Thoracic aorta (tissue), 2 donors: ENCODE measurements at regions not wholly inside any gene's neighbourhood (a gene's known extent, or its start where the extent isn't known, plus 50 kb on each side); places are given as distances from the start of the nearest gene placed in this dataset.

Experiments used
- ATAC-seq: fragments of 150-250 bp; one replicate; pipeline ENCODE4 v1.8.0; 2017; ENCODE audit warnings: low read depth; ENCODE audit not compliant: insufficient number of reproducible peaks, low FRiP score
- DNase-seq: peaks from one replicate; pipeline ENCODE4 v3.0.0-alpha.2; 2020; ENCODE audit warnings: low spot score
- H3K27ac ChIP-seq, 2 donors: fragments of 200-600 bp; sonication (generic); 1 replicate in 1 of 2; 2 replicates in 1 of 2; pipeline ENCODE4 v1.5.1; 2016; ENCODE audit warnings: mild to moderate bottlenecking in 2 of 2, moderate library complexity in 2 of 2
- H3K27me3 ChIP-seq: fragments of 200-600 bp; sonication (generic); replicated peaks from 2 replicates; pipeline ENCODE4 v1.6.0; 2016; ENCODE audit warnings: mild to moderate bottlenecking; ENCODE audit not compliant: insufficient read depth
- H3K36me3 ChIP-seq: fragments of 200-600 bp; sonication (generic); one replicate; pipeline ENCODE4 v1.5.1; 2016
- H3K4me1 ChIP-seq, 2 donors: fragments of 200-600 bp; sonication (generic); 1 replicate in 1 of 2; 2 replicates in 1 of 2; pipeline versions ENCODE4 v1.5.1 to v1.6.0; 2016; ENCODE audit warnings: low read depth in 2 of 2, mild to moderate bottlenecking in 1 of 2; ENCODE audit not compliant: control insufficient read depth in 1 of 2
- H3K4me3 ChIP-seq: fragments of 200-600 bp; sonication (generic); 2 replicates; pipeline ENCODE4 v1.5.1; 2016; ENCODE audit warnings: mild to moderate bottlenecking
- H3K9me3 ChIP-seq: fragments of 200-600 bp; sonication (generic); 2 replicates; pipeline ENCODE4 v1.5.1; 2016
- CTCF ChIP-seq: fragments of 200-600 bp; sonication (generic); IDR thresholded peaks from one replicate; pipeline ENCODE4 v1.5.1; 2019; ENCODE audit warnings: antibody characterized with exemption

- Histone ChIP-seq H3K4me1 (no peaks in the 10 kb centered on the region), H3K36me3 (no peaks in the 10 kb centered on the region), H3K27me3 (no peaks in the 10 kb centered on the region), H3K27ac (no peak overlapping the region), H3K9me3 (no peaks in the 10 kb centered on the region), H3K4me3 (no peak overlapping the region)
- DNase-seq (no peak), ATAC-seq (no peak)
- TF ChIP-seq CTCF: no peak
These were observed 894.2 kb downstream of the KCNJ2 start for GRCh38 chr17:71063559-71063958.

GRCh38 chr17:71067669-71068407, 898.5 kb downstream of the KCNJ2 start:
- Histone ChIP-seq H3K27ac (no peak overlapping the region), H3K27me3 (no peaks in the 10 kb centered on the region), H3K4me1 (no peaks in the 10 kb centered on the region), H3K4me3 (no peak overlapping the region), H3K36me3 (no peaks in the 10 kb centered on the region), H3K9me3 (no peaks in the 10 kb centered on the region)
- DNase-seq (no peak), ATAC-seq (no peak)
- TF ChIP-seq CTCF: no peak

DNA sequence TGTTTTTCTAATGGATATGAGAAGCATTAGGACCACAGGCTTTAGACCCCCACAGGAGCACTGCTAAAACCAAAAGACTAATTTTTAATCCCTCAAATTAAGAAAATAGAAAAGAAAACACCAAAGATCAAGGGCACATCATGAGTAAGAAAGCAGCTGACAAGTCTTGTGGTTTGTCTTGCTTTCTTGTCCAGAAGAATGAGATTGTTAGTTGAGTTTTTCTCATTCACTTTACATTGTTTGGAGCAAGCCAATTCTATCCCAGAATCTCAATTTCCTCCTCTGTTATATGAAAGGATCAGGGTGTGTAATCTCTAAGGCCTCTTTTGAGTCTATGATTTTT, 899.0 kb downstream of the KCNJ2 start:
- no peak overlapping the region for H3K27ac ChIP-seq
- DNase-seq (no peak), ATAC-seq (no peak)
- H3K4me3 ChIP-seq: no peak overlapping the region
- H3K4me1 ChIP-seq: no peaks in the 10 kb centered on the region
- no peaks in the 10 kb centered on the region for H3K27me3 ChIP-seq
- no peak for TF ChIP-seq CTCF
- H3K36me3 ChIP-seq: no peaks in the 10 kb centered on the region
- H3K9me3 ChIP-seq: no peaks in the 10 kb centered on the region

DNA sequence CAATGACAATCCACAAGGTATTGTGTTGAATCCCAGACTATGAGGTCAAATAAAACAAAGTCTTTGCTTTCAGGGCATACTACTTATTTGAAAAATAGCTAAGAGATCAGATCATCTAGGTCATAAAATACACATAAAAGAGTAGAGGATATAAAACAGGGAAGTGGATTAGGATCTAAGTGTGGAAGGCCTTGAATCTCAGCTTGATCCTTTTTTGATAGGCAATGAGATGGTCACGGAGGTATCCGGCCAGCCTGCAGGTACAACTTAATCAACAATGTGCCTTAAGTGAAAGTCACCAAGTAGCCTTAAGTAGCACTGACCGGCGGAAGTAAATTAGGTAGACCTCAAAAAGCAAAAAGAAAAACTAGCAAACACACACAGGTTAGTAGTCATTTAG, 901.7 kb downstream of the KCNJ2 start:
- no peaks in the 10 kb centered on the region for H3K36me3 ChIP-seq
- no peak for DNase-seq
- H3K4me1 ChIP-seq: no peaks in the 10 kb centered on the region
- no peaks in the 10 kb centered on the region for H3K27me3 ChIP-seq
- no peak overlapping the region for H3K27ac ChIP-seq
- ATAC-seq: no peak
- no peak overlapping the region for H3K4me3 ChIP-seq
- TF ChIP-seq CTCF: no peak
- H3K9me3 ChIP-seq: no peaks in the 10 kb centered on the region

- Histone ChIP-seq H3K9me3 (no peaks in the 10 kb centered on the region), H3K36me3 (no peaks in the 10 kb centered on the region), H3K27ac (no peak overlapping the region), H3K4me1 (no peaks in the 10 kb centered on the region), H3K4me3 (no peak overlapping the region), H3K27me3 (no peaks in the 10 kb centered on the region)
- ATAC-seq (no peak), DNase-seq (no peak)
- TF ChIP-seq CTCF: no peak
These were observed 902.5 kb downstream of the KCNJ2 start for GRCh38 chr17:71071837-71072236.
